ENCODE measurements at regions not wholly inside any gene's neighbourhood (a gene's known extent, or its start where the extent isn't known, plus 50 kb on each side); places are given as distances from the start of the nearest gene placed in this dataset.

DNA sequence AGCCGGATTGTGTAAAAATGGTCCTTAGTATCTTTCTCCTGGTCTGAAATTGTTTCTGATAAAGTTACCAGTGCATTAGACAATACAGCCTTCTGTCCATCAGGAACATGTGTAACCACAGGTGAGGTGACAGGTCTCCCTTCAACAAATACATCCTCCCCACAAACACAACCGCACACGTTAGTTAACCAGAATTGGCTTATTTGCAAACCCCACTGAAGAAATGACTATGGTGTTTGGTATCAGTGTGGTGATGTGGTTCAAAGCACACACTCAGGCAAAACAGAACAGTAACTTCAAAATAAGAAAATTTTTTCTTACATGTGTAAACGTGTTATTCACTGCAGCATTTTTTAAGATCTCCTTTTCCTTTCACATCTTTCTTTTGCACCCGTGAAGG is 517.2 kb upstream of the NR5A2 start:
- DNase-seq (ENCODE audit: low spot score), result no peak
- H2BK120ac ChIP-seq (ENCODE audit: low read depth, low read length), result no peak overlapping the region
- H3K9ac ChIP-seq (ENCODE audit: low read depth, low read length, poor library complexity), result no peak overlapping the region
- no peak overlapping the region for H2BK12ac ChIP-seq (ENCODE audit: low read length)
- no peak overlapping the region for H3K14ac ChIP-seq (ENCODE audit: low read length)
- H3K4me3 ChIP-seq (ENCODE audit: low read length in 2 of 2), result no peak overlapping the region
- no peak overlapping the region for H3K23ac ChIP-seq (ENCODE audit: low read depth, low read length, poor library complexity)
- H3K27ac ChIP-seq (replicated peaks; ENCODE audit: low read length), result no peak overlapping the region
- H2BK5ac ChIP-seq (ENCODE audit: low read length), result no peak overlapping the region
- H3K4ac ChIP-seq (ENCODE audit: low read length), result no peak overlapping the region
- H3K18ac ChIP-seq (ENCODE audit: low read length), result no peak overlapping the region
- no peaks in the 10 kb centered on the region for H3K79me1 ChIP-seq (ENCODE audit: low read depth, low read length)
- H3K4me1 ChIP-seq (ENCODE audit: control insufficient read depth in 2 of 2, insufficient read depth in 1 of 2, low read depth in 1 of 2, low read length in 2 of 2), result peaks cover 0 to 1% of the 10 kb centered on the region in 2 donors
- no peak overlapping the region for H4K91ac ChIP-seq (ENCODE audit: low read depth, low read length, poor library complexity)
- no CpG with 5 or more reads among the region's 5 CpGs for WGBS, 2 donors (ENCODE audit: extremely low coverage in 2 of 2, insufficient read length in 2 of 2, insufficient replicate concordance in 1 of 2)
- no peaks in the 10 kb centered on the region for H3K36me3 ChIP-seq (replicated peaks in 1 of 2; ENCODE audit: control insufficient read depth in 2 of 2, insufficient read depth in 2 of 2, low read length in 2 of 2)
- H2BK15ac ChIP-seq (ENCODE audit: low read length), result no peak overlapping the region
- no peak overlapping the region for H2AFZ ChIP-seq (ENCODE audit: low read length)
- no peak overlapping the region for H4K8ac ChIP-seq (ENCODE audit: low read depth, low read length)
- no peak overlapping the region for H2AK5ac ChIP-seq (ENCODE audit: low read depth, low read length)
- H3K9me3 ChIP-seq (replicated peaks in 1 of 2; ENCODE audit: control insufficient read depth in 2 of 2, insufficient read depth in 1 of 2, low read depth in 1 of 2, low read length in 2 of 2), result no peaks in the 10 kb centered on the region
- H3K4me2 ChIP-seq (ENCODE audit: insufficient read depth, low read length, poor library complexity, severe bottlenecking), result no peak overlapping the region
- H3K27me3 ChIP-seq (ENCODE audit: control insufficient read depth in 3 of 3, insufficient read depth in 3 of 3, low read depth in 1 of 3, low read length in 3 of 3), result no peaks in the 10 kb centered on the region

DNA sequence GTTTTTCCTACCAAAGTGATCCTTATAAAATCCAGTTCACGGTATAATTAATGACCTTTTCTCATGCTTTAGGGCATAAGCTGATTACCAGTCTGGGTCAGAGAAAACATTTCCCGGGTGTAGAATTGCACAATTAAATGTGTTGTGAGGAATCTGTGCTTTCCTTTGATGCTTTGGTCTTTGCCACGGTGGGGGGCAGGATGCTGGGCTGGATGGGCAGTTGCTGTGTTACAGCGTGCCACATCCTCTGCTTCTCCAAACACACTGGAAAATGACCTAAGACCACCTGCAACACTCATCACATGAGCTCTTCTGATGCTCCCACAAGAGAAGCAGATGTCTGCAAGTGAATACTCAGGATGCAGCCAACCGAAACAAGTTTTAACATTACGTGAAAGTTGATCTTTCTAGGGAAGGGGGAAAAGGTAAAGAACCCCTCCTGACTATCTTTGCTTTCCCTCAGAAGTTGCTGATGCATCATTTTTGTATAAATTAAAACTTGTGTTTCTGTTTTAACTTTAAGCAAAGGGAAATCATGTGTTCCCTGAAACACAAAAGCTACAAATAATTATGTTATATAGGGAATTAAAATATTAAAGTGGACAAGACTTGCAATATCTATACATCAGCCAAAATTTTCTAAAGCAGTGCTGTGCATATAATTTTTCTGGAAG is 515.3 kb upstream of the NR5A2 start:
- Histone ChIP-seq H4K8ac (ENCODE audit: low read depth, low read length) (no peak overlapping the region), H2BK15ac (ENCODE audit: low read length) (no peak overlapping the region), H3K36me3 (replicated peaks in 1 of 2; ENCODE audit: control insufficient read depth in 2 of 2, insufficient read depth in 2 of 2, low read length in 2 of 2) (no peaks in the 10 kb centered on the region), H3K4me1 (ENCODE audit: control insufficient read depth in 2 of 2, insufficient read depth in 1 of 2, low read depth in 1 of 2, low read length in 2 of 2) (peaks cover 0 to 3% of the 10 kb centered on the region in 2 donors), H2BK5ac (ENCODE audit: low read length) (no peak overlapping the region), H2AFZ (ENCODE audit: low read length) (peak overlapping the region; percentile 32), H3K4me2 (ENCODE audit: insufficient read depth, low read length, poor library complexity, severe bottlenecking) (no peak overlapping the region), H3K79me1 (ENCODE audit: low read depth, low read length) (no peaks in the 10 kb centered on the region), H3K18ac (ENCODE audit: low read length) (no peak overlapping the region), H3K4ac (ENCODE audit: low read length) (no peak overlapping the region), H3K4me3 (ENCODE audit: low read length in 2 of 2) (no peak overlapping the region), H2BK12ac (ENCODE audit: low read length) (no peak overlapping the region), H3K27ac (replicated peaks; ENCODE audit: low read length) (no peak overlapping the region), H3K23ac (ENCODE audit: low read depth, low read length, poor library complexity) (no peak overlapping the region), H3K9me3 (replicated peaks in 1 of 2; ENCODE audit: control insufficient read depth in 2 of 2, insufficient read depth in 1 of 2, low read depth in 1 of 2, low read length in 2 of 2) (no peaks in the 10 kb centered on the region), H2BK120ac (ENCODE audit: low read depth, low read length) (no peak overlapping the region), H3K14ac (ENCODE audit: low read length) (no peak overlapping the region), H3K27me3 (ENCODE audit: control insufficient read depth in 3 of 3, insufficient read depth in 3 of 3, low read depth in 1 of 3, low read length in 3 of 3) (no peaks in the 10 kb centered on the region), H3K9ac (ENCODE audit: low read depth, low read length, poor library complexity) (no peak overlapping the region), H2AK5ac (ENCODE audit: low read depth, low read length) (no peak overlapping the region), H4K91ac (ENCODE audit: low read depth, low read length, poor library complexity) (no peak overlapping the region)
- WGBS, 2 donors (ENCODE audit: extremely low coverage in 2 of 2, insufficient read length in 2 of 2, insufficient replicate concordance in 1 of 2), result no CpG with 5 or more reads among the region's 6 CpGs
- peak; percentile 54 for DNase-seq (ENCODE audit: low spot score)

DNA sequence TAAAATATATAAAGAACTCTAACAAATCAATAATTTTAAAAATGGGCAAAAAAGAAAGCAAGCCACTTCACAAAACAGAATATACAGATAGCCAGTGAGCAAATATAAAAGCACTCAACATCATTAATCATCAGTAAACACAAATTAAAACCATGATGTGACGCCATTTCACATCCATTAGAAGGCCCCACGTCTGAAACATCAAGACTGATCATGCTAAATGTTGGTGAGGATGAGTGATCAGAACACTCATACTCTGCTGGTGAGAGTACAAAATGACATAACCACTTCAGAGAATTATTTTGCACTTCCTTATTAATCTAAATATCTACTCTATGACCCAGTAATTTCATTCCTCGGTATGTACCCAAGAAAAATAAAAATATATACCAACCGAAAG is 512.2 kb upstream of the NR5A2 start:
- DNase-seq (ENCODE audit: low spot score), result no peak
- no peak overlapping the region for H2BK5ac ChIP-seq (ENCODE audit: low read length)
- no peaks in the 10 kb centered on the region for H3K27me3 ChIP-seq (ENCODE audit: control insufficient read depth in 3 of 3, insufficient read depth in 3 of 3, low read depth in 1 of 3, low read length in 3 of 3)
- H3K4me2 ChIP-seq (ENCODE audit: insufficient read depth, low read length, poor library complexity, severe bottlenecking), result no peak overlapping the region
- H3K14ac ChIP-seq (ENCODE audit: low read length), result no peak overlapping the region
- H3K27ac ChIP-seq (replicated peaks; ENCODE audit: low read length), result no peak overlapping the region
- no peak overlapping the region for H3K9ac ChIP-seq (ENCODE audit: low read depth, low read length, poor library complexity)
- no peak overlapping the region for H3K4ac ChIP-seq (ENCODE audit: low read length)
- H2AFZ ChIP-seq (ENCODE audit: low read length), result no peak overlapping the region
- no peak overlapping the region for H2BK15ac ChIP-seq (ENCODE audit: low read length)
- peaks cover 0 to 3% of the 10 kb centered on the region in 2 donors for H3K4me1 ChIP-seq (ENCODE audit: control insufficient read depth in 2 of 2, insufficient read depth in 1 of 2, low read depth in 1 of 2, low read length in 2 of 2)
- no peak overlapping the region for H3K23ac ChIP-seq (ENCODE audit: low read depth, low read length, poor library complexity)
- no peak overlapping the region for H2BK12ac ChIP-seq (ENCODE audit: low read length)
- H2AK5ac ChIP-seq (ENCODE audit: low read depth, low read length), result no peak overlapping the region
- H3K4me3 ChIP-seq (ENCODE audit: low read length in 2 of 2), result no peak overlapping the region
- H4K8ac ChIP-seq (ENCODE audit: low read depth, low read length), result no peak overlapping the region
- WGBS, 2 donors (ENCODE audit: extremely low coverage in 2 of 2, insufficient read length in 2 of 2, insufficient replicate concordance in 1 of 2), result no CpG with 5 or more reads among the region's 4 CpGs
- no peak overlapping the region for H4K91ac ChIP-seq (ENCODE audit: low read depth, low read length, poor library complexity)
- H3K18ac ChIP-seq (ENCODE audit: low read length), result no peak overlapping the region
- no peaks in the 10 kb centered on the region for H3K79me1 ChIP-seq (ENCODE audit: low read depth, low read length)
- no peaks in the 10 kb centered on the region for H3K36me3 ChIP-seq (replicated peaks in 1 of 2; ENCODE audit: control insufficient read depth in 2 of 2, insufficient read depth in 2 of 2, low read length in 2 of 2)
- no peak overlapping the region for H2BK120ac ChIP-seq (ENCODE audit: low read depth, low read length)
- H3K9me3 ChIP-seq (replicated peaks in 1 of 2; ENCODE audit: control insufficient read depth in 2 of 2, insufficient read depth in 1 of 2, low read depth in 1 of 2, low read length in 2 of 2), result no peaks in the 10 kb centered on the region

DNA sequence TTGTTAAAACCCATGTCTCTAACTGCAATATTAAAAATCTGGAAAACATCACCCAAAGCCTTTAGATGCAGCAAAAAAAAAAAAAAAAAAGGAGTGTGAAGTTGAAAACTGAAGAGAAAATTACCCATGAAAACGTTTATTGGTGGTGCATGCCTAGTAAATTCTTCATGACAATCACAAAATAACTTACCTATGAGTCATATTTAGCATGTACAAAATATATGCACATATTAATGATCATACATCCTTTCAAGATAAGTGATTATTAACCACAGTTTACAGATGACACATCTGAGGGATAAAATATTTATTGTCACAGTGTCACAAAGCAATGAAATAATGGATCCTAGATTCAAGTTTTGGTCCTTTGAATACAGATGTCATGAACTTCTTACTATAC is 505.2 kb upstream of the NR5A2 start:
- no peak overlapping the region for H3K18ac ChIP-seq (ENCODE audit: low read length)
- no peak overlapping the region for H4K91ac ChIP-seq (ENCODE audit: low read depth, low read length, poor library complexity)
- no peak overlapping the region for H3K9ac ChIP-seq (ENCODE audit: low read depth, low read length, poor library complexity)
- H2BK15ac ChIP-seq (ENCODE audit: low read length), result no peak overlapping the region
- H3K9me3 ChIP-seq (replicated peaks in 1 of 2; ENCODE audit: control insufficient read depth in 2 of 2, insufficient read depth in 1 of 2, low read depth in 1 of 2, low read length in 2 of 2), result no peaks in the 10 kb centered on the region
- no peak overlapping the region for H2AK5ac ChIP-seq (ENCODE audit: low read depth, low read length)
- no peak overlapping the region for H2BK5ac ChIP-seq (ENCODE audit: low read length)
- no peak overlapping the region for H2BK120ac ChIP-seq (ENCODE audit: low read depth, low read length)
- no peak overlapping the region for H2AFZ ChIP-seq (ENCODE audit: low read length)
- no peaks in the 10 kb centered on the region for H3K4me1 ChIP-seq (ENCODE audit: control insufficient read depth in 2 of 2, insufficient read depth in 1 of 2, low read depth in 1 of 2, low read length in 2 of 2)
- no peak for DNase-seq (ENCODE audit: low spot score)
- no peak overlapping the region for H3K14ac ChIP-seq (ENCODE audit: low read length)
- H2BK12ac ChIP-seq (ENCODE audit: low read length), result no peak overlapping the region
- no peaks in the 10 kb centered on the region for H3K36me3 ChIP-seq (replicated peaks in 1 of 2; ENCODE audit: control insufficient read depth in 2 of 2, insufficient read depth in 2 of 2, low read length in 2 of 2)
- no CpG with 5 or more reads among the region's 1 CpG for WGBS, 2 donors (ENCODE audit: extremely low coverage in 2 of 2, insufficient read length in 2 of 2, insufficient replicate concordance in 1 of 2)
- no peak overlapping the region for H3K4me3 ChIP-seq (ENCODE audit: low read length in 2 of 2)
- H3K23ac ChIP-seq (ENCODE audit: low read depth, low read length, poor library complexity), result no peak overlapping the region
- H3K4ac ChIP-seq (ENCODE audit: low read length), result no peak overlapping the region
- no peak overlapping the region for H3K27ac ChIP-seq (replicated peaks; ENCODE audit: low read length)
- no peak overlapping the region for H4K8ac ChIP-seq (ENCODE audit: low read depth, low read length)
- no peaks in the 10 kb centered on the region for H3K27me3 ChIP-seq (ENCODE audit: control insufficient read depth in 3 of 3, insufficient read depth in 3 of 3, low read depth in 1 of 3, low read length in 3 of 3)
- H3K79me1 ChIP-seq (ENCODE audit: low read depth, low read length), result no peaks in the 10 kb centered on the region
- no peak overlapping the region for H3K4me2 ChIP-seq (ENCODE audit: insufficient read depth, low read length, poor library complexity, severe bottlenecking)
